Esophagus (tissue), 2 donors: ENCODE measurements at regions not wholly inside any gene's neighbourhood (a gene's known extent, or its start where the extent isn't known, plus 50 kb on each side); places are given as distances from the start of the nearest gene placed in this dataset.

Source experiments
- H3K27ac ChIP-seq, 2 donors: one replicate each; pipeline ENCODE4 v1.5.1; 2013; ENCODE audit warnings: low read depth in 2 of 2, mild to moderate bottlenecking in 2 of 2, inconsistent platforms in 1 of 2, low read length in 1 of 2, moderate library complexity in 1 of 2
- H3K27me3 ChIP-seq, 2 donors: one replicate each; pipeline ENCODE4 v1.6.1; 2013; ENCODE audit warnings: low read length in 2 of 2, control low read depth in 1 of 2, mild to moderate bottlenecking in 1 of 2; ENCODE audit not compliant: insufficient read depth in 2 of 2, control insufficient read depth in 1 of 2
- H3K36me3 ChIP-seq, 2 donors: one replicate each; pipeline ENCODE4 v1.6.1; 2013; ENCODE audit warnings: low read length in 1 of 2; ENCODE audit not compliant: control insufficient read depth in 2 of 2, insufficient read depth in 2 of 2
- H3K4me1 ChIP-seq, 2 donors: one replicate each; pipeline ENCODE4 v1.6.1; 2013; ENCODE audit warnings: low read length in 1 of 2; ENCODE audit not compliant: control insufficient read depth in 2 of 2, insufficient read depth in 2 of 2
- H3K4me3 ChIP-seq, 2 donors: one replicate each; pipeline ENCODE4 v1.5.1; 2013; ENCODE audit warnings: low read length in 2 of 2, mild to moderate bottlenecking in 2 of 2, low read depth in 1 of 2, moderate library complexity in 1 of 2
- H3K9me3 ChIP-seq, 2 donors: one replicate each; pipeline ENCODE4 v1.6.1; 2013; ENCODE audit warnings: mild to moderate bottlenecking in 2 of 2, low read depth in 1 of 2, low read length in 1 of 2, moderate library complexity in 1 of 2; ENCODE audit not compliant: control insufficient read depth in 2 of 2, insufficient read depth in 1 of 2
- WGBS, 2 donors: extraction: QIAGEN DNeasy Blood & Tissue Kit; methylation state at CpG; one replicate each; pipeline ENCODE4 v1.1.7; 2013; 5-methylcytosine and 5-hydroxymethylcytosine counted together
- donor health status: healthy with polysubstance abuse.
- donor health status: Bipolar disorder and iron deficiency.

DNA sequence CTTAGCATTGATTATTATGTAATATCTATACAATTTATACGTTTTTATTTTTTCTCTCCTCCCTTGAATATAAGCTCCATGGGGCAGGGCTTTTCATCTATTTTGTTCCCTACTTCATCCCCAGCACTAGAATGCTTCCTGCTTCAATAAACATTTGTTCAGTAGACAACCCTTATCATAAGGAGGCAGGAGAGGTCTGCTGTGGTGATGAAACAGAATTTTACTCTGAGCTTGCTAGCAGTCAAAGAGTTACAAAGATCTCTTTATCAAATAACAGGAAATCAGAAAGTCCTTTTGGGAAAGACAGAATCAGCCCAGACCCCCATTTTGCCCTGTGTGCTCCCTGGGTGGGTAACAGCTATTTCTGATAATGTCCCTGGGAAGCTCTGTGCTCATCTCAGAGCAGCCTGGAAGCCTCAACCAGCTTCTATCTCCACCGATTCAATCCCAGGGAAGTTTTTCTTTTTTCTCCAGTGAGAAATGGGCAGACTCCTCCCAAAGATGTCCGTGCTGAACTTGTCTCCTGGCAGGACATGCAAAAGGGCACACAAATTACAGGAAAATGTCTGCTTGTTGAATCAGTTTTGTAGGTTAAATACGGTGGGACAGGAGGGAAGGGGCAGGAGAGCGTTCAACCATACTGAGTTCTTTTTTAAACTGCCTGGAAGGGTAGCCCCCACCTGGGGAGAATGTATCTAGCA, 84.7 kb upstream of the PKDCC start:
- H3K27ac ChIP-seq, result no peak overlapping the region
- H3K9me3 ChIP-seq, result no peaks in the 10 kb centered on the region
- no peaks in the 10 kb centered on the region for H3K27me3 ChIP-seq
- H3K36me3 ChIP-seq, result no peaks in the 10 kb centered on the region
- WGBS, 2 donors, result 66 to 69% methylated on average over 5 of the region's 5 CpGs
- no peak overlapping the region for H3K4me3 ChIP-seq
- H3K4me1 ChIP-seq, result peaks cover 0 to 12% of the 10 kb centered on the region in 2 donors

DNA sequence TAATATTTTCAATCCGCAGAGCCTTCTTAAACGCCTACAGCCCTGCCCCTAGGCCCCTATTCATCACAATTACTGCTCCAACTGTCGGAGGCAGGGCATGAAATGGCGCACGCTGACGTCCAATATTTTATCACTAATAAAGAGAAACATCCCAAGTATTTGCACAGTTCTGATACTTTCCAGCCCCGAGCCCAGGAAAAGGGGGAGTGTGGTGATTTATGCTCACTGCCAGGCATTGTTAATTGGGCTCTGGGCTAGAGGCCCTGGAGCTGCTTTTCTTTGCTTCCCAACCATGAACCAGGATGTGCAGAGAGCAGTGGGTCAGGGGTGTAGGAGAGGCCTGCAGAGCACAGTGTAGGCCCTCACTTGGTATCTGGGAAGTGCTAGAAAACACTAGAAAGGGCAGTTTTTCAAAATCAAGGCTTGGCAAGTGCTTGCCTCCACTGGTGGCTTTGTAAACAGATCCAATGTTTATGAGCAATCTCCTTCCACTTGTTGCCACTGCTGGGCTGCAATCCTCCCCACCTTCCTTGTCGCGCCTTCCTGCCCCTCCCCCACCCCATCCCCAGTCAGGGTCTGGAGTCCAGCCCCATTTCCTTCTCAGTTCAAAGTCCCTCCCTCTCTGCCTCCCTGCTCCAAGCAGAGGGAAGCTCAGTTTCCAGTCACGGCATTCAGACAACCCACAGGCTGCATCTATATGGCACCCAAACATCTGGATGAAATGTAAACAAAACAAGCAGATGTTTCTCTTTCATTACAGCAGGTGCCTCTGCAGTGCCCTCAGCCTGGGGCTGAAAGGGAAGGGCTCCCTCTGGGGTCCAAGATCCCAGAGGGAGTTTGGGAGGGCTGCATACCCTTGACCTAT, 83.9 kb upstream of the PKDCC start:
- H3K36me3 ChIP-seq, result no peaks in the 10 kb centered on the region
- H3K9me3 ChIP-seq, result no peaks in the 10 kb centered on the region
- H3K4me1 ChIP-seq, result peaks cover 0 to 12% of the 10 kb centered on the region in 2 donors
- H3K27me3 ChIP-seq, result no peaks in the 10 kb centered on the region
- no peak overlapping the region for H3K27ac ChIP-seq
- no peak overlapping the region for H3K4me3 ChIP-seq
- WGBS, 2 donors, result 62 to 72% methylated on average over 10 of the region's 10 CpGs

DNA sequence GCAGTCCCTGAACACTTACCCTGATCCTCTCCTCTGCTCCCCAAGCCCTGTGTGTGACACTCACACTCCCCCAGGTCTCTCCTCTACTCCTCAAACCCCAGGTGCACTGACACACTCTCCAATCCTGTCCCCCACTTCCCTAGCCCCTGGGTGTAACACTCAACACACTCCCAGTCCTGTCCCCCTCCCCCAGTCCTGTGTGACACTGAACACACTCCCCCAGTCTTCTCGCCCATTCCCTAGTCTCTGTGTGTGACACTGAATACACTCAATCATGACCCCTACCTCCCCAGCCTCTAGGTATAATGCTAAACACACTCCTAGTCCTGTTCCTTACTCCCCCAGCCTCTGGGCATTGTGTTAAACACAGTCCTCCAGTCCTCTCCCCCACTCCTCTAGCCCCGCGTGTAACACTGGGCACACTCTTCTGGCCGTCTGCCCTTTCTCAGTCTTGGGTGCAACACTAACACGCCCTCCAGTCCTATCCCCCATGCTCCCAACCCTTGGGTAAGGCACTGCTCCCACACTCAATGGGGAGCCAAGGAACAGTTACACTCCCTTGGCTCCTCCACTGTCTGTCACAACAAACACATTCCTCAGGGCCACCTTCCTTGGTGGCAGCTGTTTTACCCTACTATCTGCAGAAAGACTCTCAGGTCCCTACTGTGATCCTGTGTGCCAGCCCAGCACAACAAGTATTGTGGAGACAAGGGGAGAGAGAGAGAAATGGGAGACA, 82.5 kb upstream of the PKDCC start:
- Histone ChIP-seq H3K36me3 (no peaks in the 10 kb centered on the region), H3K27ac (no peak overlapping the region), H3K27me3 (no peaks in the 10 kb centered on the region), H3K4me3 (no peak overlapping the region), H3K9me3 (no peaks in the 10 kb centered on the region), H3K4me1 (peaks cover 0 to 12% of the 10 kb centered on the region in 2 donors)
- WGBS, 2 donors, result 73 to 80% methylated on average over 5 of the region's 5 CpGs

DNA sequence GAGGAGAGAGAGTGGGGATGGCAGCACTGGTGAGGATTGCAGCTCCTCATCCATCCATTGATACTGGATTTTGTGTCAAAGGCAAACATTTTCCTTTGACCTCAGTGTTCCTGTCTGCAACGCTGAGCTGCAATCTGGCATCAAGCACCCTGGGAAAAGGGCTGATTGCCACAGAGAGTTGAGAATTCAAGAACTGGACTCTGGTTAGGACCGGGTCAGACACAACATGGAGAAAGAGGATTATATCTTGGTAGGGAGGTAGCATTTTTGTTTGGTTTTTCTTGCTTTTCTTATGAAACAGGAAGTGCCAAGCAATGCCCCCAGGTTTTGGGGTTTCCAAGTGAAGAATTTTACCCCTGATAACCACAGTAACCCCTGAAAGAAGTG, 81.9 kb upstream of the PKDCC start:
- H3K4me3 ChIP-seq, result no peak overlapping the region
- H3K27ac ChIP-seq, result peak overlapping the region in 1 of 2 donors; percentile 40
- peaks cover 0 to 12% of the 10 kb centered on the region in 2 donors for H3K4me1 ChIP-seq
- H3K36me3 ChIP-seq, result no peaks in the 10 kb centered on the region
- 40 to 42% methylated on average over 2 of the region's 2 CpGs for WGBS, 2 donors
- no peaks in the 10 kb centered on the region for H3K9me3 ChIP-seq
- H3K27me3 ChIP-seq, result no peaks in the 10 kb centered on the region

DNA sequence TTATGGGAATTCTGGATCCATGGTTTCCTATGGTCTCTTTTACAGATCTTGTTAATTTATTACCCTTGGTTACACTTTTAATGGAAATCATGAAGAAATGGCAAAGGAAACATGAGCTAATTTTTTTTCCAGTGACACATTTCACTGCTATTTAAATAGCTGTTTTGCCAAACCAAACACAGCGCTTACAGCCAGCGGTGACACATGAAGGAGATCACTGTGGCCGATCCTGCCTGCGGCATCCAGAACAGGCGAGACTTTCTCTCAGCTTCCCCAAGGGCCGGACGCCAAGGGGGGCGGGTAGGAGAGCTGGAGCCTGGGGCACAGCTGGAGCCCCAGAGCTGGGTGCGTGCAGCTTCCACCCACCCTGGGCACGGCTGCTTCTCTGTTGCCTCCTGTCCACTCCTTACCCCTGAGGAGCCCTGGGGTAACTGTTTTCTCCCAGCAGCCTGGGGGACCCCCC, 81.4 kb upstream of the PKDCC start:
- no peak overlapping the region for H3K4me3 ChIP-seq
- H3K36me3 ChIP-seq, result no peaks in the 10 kb centered on the region
- WGBS, 2 donors, result 22 to 25% methylated on average over 10 of the region's 10 CpGs
- H3K9me3 ChIP-seq, result no peaks in the 10 kb centered on the region
- peak overlapping the region; percentile 16 to 49 for H3K27ac ChIP-seq
- peaks cover 0 to 12% of the 10 kb centered on the region in 2 donors for H3K4me1 ChIP-seq
- H3K27me3 ChIP-seq, result no peaks in the 10 kb centered on the region

- peaks cover 0 to 12% of the 10 kb centered on the region in 2 donors for H3K4me1 ChIP-seq
- no peaks in the 10 kb centered on the region for H3K36me3 ChIP-seq
- no peaks in the 10 kb centered on the region for H3K27me3 ChIP-seq
- no peaks in the 10 kb centered on the region for H3K9me3 ChIP-seq
- H3K27ac ChIP-seq, result peak overlapping the region; percentile 49 to 52
- 82 to 83% methylated on average over 8 of the region's 8 CpGs for WGBS, 2 donors
- no peak overlapping the region for H3K4me3 ChIP-seq
Observed at GRCh38 chr2:41966920-41967319, 80.9 kb upstream of the PKDCC start.

- H3K4me1 ChIP-seq, result peaks cover 0 to 12% of the 10 kb centered on the region in 2 donors
- H3K4me3 ChIP-seq, result no peak overlapping the region
- no peaks in the 10 kb centered on the region for H3K36me3 ChIP-seq
- H3K27ac ChIP-seq, result peak overlapping the region; percentile 11 to 52
- no peaks in the 10 kb centered on the region for H3K9me3 ChIP-seq
- WGBS, 2 donors, result 45 to 52% methylated on average over 13 of the region's 13 CpGs
- no peaks in the 10 kb centered on the region for H3K27me3 ChIP-seq
Observed at GRCh38 chr2:41967476-41968181, 80.2 kb upstream of the PKDCC start.

GRCh38 chr2:41968182-41968578, 79.6 kb upstream of the PKDCC start:
- H3K4me1 ChIP-seq, result peaks cover 0 to 12% of the 10 kb centered on the region in 2 donors
- H3K27me3 ChIP-seq, result no peaks in the 10 kb centered on the region
- H3K27ac ChIP-seq, result no peak overlapping the region
- no peaks in the 10 kb centered on the region for H3K9me3 ChIP-seq
- 66 to 74% methylated on average over 2 of the region's 2 CpGs for WGBS, 2 donors
- H3K36me3 ChIP-seq, result no peaks in the 10 kb centered on the region
- H3K4me3 ChIP-seq, result peak overlapping the region in 1 of 2 donors; percentile 7
